DOHH2 (cell line): ENCODE measurements at regions not wholly inside any gene's neighbourhood (a gene's known extent, or its start where the extent isn't known, plus 50 kb on each side); places are given as distances from the start of the nearest gene placed in this dataset.

Experiments used
- H3F3A ChIP-seq: fragments of 200-600 bp; sonication (generic), shearing (Covaris generic); 2 replicates; pipeline ENCODE4 v1.6.0; 2016; ENCODE audit warnings: antibody characterized with exemption, mild to moderate bottlenecking; ENCODE audit not compliant: control insufficient read depth, insufficient read depth
- H3K27ac ChIP-seq: fragments of 200-600 bp; sonication (generic); 2 replicates; pipeline ENCODE4 v1.5.1; 2014; ENCODE audit warnings: low read depth, mild to moderate bottlenecking, low read length, moderate library complexity
- H3K27me3 ChIP-seq: fragments of 200-600 bp; sonication (generic); 2 replicates; pipeline ENCODE4 v1.6.1; 2014; ENCODE audit warnings: mild to moderate bottlenecking, low read length, mixed read lengths; ENCODE audit not compliant: control insufficient read depth
- H3K36me3 ChIP-seq: fragments of 200-600 bp; sonication (generic); 2 replicates; pipeline ENCODE4 v1.6.1; 2014; ENCODE audit warnings: mild to moderate bottlenecking, low read length, moderate library complexity, mixed read lengths; ENCODE audit not compliant: control insufficient read depth
- H3K4me1 ChIP-seq: fragments of 200-600 bp; sonication (generic); 2 replicates; pipeline ENCODE4 v1.6.1; 2014; ENCODE audit warnings: mild to moderate bottlenecking, low read length, mixed read lengths; ENCODE audit not compliant: control insufficient read depth
- H3K4me2 ChIP-seq: fragments of 200-600 bp; sonication (generic); 2 replicates; pipeline ENCODE4 v1.6.0; 2014; ENCODE audit warnings: mild to moderate bottlenecking, low read length, moderate library complexity
- H3K4me3 ChIP-seq: fragments of 200-600 bp; sonication (generic); 2 replicates; pipeline ENCODE4 v1.5.1; 2014; ENCODE audit warnings: mild to moderate bottlenecking, low read length, mixed read lengths
- H3K79me2 ChIP-seq: fragments of 200-600 bp; sonication (generic); 2 replicates; pipeline ENCODE4 v1.6.1; 2014; ENCODE audit warnings: mild to moderate bottlenecking, low read length, mixed read lengths; ENCODE audit not compliant: control insufficient read depth
- H3K9me2 ChIP-seq: fragments of 200-600 bp; sonication (generic); replicated peaks from 2 replicates; pipeline ENCODE4 v1.6.1; 2014; ENCODE audit warnings: mild to moderate bottlenecking, low read length, mixed read lengths; ENCODE audit not compliant: control insufficient read depth
- H3K9me3 ChIP-seq: fragments of 200-600 bp; sonication (generic); 2 replicates; pipeline ENCODE4 v1.6.1; 2014; ENCODE audit warnings: antibody characterized with exemption, low read length, mixed read lengths; ENCODE audit not compliant: control insufficient read depth, insufficient read depth
- H4K20me1 ChIP-seq: fragments of 200-600 bp; sonication (generic); 2 replicates; pipeline ENCODE4 v1.6.0; 2014; ENCODE audit warnings: low read depth, mild to moderate bottlenecking, antibody characterized with exemption, low read length, moderate library complexity; ENCODE audit not compliant: control insufficient read depth, insufficient read depth
- CTCF ChIP-seq: fragments of 200-600 bp; sonication (generic); IDR thresholded peaks from one replicate; pipeline ENCODE4 v1.5.1; 2014; ENCODE audit warnings: antibody characterized with exemption, mild to moderate bottlenecking, low read depth, low read length; ENCODE audit not compliant: poor library complexity, severe bottlenecking
- EZH2phosphoT487 ChIP-seq: fragments of 200-600 bp; sonication (generic); IDR thresholded peaks from 2 replicates; pipeline ENCODE4 v1.6.1; 2017; ENCODE audit warnings: borderline replicate concordance, mild to moderate bottlenecking, antibody characterized with exemption, low read length, moderate library complexity, mixed read lengths

DNA sequence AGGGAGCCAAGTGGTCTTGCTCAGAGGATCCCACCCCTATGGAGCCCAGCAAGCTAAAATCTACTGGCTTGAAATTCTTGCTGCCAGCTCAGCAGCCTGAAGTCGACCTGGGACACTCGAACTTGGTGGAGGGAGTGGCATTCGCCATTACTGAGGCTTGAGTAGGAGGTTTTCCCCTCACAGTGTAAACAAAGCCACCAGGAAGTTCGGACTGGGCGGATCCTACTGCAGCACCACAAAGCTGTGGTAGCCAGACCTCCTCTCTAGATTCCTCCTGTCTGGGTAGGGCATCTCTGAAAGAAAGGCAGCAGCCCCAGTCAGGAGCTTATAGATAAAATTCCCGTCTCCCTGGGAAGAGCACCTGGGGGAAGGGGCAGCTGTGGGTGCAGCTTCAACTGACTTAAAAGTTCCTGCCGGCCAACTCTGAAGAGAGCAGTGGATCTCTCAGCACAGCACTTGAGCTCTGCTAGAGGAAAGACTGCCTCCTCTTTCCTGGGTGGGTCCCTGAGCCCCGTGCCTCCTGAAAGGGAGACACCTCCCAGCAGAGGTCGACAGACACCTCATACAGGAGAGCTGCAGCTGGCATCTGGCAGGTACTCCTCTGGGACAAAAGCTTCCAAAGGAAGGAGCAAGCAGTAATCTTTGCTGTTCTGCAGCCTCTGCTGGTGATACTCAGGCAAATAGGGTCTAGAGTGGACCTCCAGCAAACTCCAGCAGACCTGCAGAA lies 576.3 kb upstream of the NECTIN3 start:
- Histone ChIP-seq H3K4me2 (no peak overlapping the region), H3K9me3 (no peaks in the 10 kb centered on the region), H3K9me2 (no peaks in the 10 kb centered on the region), H3K4me3 (no peak overlapping the region), H3F3A (no peaks in the 10 kb centered on the region), H3K36me3 (no peaks in the 10 kb centered on the region), H3K79me2 (no peaks in the 10 kb centered on the region), H3K4me1 (no peaks in the 10 kb centered on the region), H3K27me3 (no peaks in the 10 kb centered on the region), H3K27ac (no peak overlapping the region), H4K20me1 (no peaks in the 10 kb centered on the region)
- no peak for TF ChIP-seq EZH2phosphoT487
- TF ChIP-seq CTCF = no peak

DNA sequence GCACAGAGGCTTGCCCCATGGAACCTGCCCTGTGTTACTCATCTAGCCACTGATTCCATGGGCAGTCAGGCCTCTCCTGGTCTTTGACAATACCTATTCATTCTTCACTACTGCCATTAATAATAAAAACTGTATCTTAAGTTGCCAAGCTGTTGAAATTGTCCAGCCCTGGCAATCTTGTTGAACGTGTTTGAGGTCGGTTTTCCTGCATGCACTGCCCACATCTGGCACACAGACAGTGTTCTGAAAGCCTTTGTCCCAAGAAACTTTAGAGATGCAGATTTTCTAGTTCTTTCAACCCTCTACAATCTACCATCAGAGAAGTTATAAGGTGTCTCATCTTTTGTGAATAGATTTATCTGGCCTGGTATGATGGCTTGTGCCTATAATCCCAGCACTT lies 567.2 kb upstream of the NECTIN3 start:
- Histone ChIP-seq H3F3A (no peaks in the 10 kb centered on the region), H3K27me3 (no peaks in the 10 kb centered on the region), H3K9me3 (no peaks in the 10 kb centered on the region), H4K20me1 (no peaks in the 10 kb centered on the region), H3K79me2 (no peaks in the 10 kb centered on the region), H3K36me3 (no peaks in the 10 kb centered on the region), H3K27ac (no peak overlapping the region), H3K4me3 (no peak overlapping the region), H3K4me2 (no peak overlapping the region), H3K9me2 (no peaks in the 10 kb centered on the region), H3K4me1 (no peaks in the 10 kb centered on the region)
- TF ChIP-seq EZH2phosphoT487 (no peak), CTCF (no peak)

DNA sequence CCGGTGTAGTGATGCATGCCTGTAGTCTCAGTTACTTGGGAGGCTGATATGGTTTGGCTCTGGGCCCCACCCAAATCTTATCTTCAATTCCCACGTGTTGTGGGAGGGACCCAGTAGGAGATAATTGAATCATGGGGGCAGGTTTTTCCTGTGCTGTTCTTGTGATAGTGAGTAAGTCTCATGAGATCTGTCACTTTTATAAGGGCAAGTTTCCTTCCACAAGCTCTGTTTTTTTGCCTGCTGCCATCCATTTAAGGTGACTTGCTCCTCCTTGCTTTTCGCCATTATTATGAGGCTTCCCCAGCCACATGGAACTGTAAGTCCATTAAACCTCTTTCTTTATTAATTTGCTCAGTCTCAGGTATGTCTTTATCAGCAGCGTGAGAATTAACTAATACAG lies 566.7 kb upstream of the NECTIN3 start:
- Histone ChIP-seq H3K79me2 (no peaks in the 10 kb centered on the region), H3K27me3 (no peaks in the 10 kb centered on the region), H3K9me2 (no peaks in the 10 kb centered on the region), H4K20me1 (no peaks in the 10 kb centered on the region), H3K36me3 (no peaks in the 10 kb centered on the region), H3F3A (no peaks in the 10 kb centered on the region), H3K4me3 (no peak overlapping the region), H3K4me2 (no peak overlapping the region), H3K4me1 (no peaks in the 10 kb centered on the region), H3K9me3 (no peaks in the 10 kb centered on the region), H3K27ac (no peak overlapping the region)
- TF ChIP-seq EZH2phosphoT487 = no peak
- TF ChIP-seq CTCF = no peak
